LNCAP (cell line): ENCODE measurements at regions not wholly inside any gene's neighbourhood (a gene's known extent, or its start where the extent isn't known, plus 50 kb on each side); places are given as distances from the start of the nearest gene placed in this dataset.

Source experiments
- TF ChIP-seq, protein P1 (sequence below): fragments of 450-650 bp; IDR thresholded peaks from 2 replicates; pipeline ENCODE4 v1.5.1; 2017; ENCODE audit warnings: mild to moderate bottlenecking

DNA sequence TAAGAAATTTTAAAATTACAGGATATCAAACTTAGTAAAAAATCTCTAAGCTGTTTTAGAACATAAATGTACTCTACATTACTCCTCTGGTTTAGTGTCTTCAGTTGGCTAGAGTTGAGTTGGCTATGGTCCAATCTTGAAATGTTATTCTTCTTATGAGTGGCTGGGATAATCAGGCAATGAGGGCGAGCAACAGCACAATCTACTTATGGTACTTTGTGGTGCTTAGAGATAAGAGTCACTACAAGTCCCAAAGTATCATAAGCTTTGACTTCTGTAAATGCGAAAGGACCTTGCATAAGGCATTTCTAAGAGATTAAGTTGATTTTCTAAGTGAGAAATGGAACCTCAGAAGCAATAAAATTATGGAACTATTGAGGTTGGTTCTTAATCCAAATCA is 361.7 kb downstream of the GPD2 start:
- TF ChIP-seq, protein P1, sequence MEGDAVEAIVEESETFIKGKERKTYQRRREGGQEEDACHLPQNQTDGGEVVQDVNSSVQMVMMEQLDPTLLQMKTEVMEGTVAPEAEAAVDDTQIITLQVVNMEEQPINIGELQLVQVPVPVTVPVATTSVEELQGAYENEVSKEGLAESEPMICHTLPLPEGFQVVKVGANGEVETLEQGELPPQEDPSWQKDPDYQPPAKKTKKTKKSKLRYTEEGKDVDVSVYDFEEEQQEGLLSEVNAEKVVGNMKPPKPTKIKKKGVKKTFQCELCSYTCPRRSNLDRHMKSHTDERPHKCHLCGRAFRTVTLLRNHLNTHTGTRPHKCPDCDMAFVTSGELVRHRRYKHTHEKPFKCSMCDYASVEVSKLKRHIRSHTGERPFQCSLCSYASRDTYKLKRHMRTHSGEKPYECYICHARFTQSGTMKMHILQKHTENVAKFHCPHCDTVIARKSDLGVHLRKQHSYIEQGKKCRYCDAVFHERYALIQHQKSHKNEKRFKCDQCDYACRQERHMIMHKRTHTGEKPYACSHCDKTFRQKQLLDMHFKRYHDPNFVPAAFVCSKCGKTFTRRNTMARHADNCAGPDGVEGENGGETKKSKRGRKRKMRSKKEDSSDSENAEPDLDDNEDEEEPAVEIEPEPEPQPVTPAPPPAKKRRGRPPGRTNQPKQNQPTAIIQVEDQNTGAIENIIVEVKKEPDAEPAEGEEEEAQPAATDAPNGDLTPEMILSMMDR = no peak

DNA sequence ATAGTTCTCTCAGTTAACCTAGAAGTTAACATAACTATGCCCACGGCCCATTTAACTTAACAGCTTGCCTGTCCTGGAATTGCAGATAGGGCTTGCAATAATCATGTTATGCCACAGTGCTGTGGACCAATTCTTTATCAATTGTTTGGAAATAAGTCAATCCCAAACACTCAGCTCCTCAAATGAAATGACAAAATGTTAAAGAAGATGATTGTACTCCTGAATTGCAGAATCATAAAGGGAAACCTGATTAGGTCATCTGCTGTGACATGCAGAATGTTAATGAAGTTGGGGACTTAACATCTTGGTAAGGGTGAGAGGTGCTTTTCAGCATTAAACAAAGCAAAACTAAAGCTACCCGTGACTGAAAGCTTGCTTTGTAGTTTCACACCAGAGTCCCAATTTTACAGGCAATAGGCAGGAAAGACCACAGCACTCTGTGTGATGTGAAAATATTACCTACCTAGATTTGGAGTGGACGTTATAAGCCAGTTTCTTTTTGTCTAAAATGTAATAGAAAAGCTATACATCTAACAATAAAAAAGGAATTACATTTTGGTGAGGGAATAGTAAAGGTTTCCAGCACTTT is 364.0 kb downstream of the GPD2 start:
- TF ChIP-seq, protein P1 = no peak

- TF ChIP-seq, protein P1 = no peak
Measured at GRCh38 chr2:156800781-156801361, 364.7 kb downstream of the GPD2 start.

GRCh38 chr2:156803243-156803642 is 367.1 kb downstream of the GPD2 start:
- TF ChIP-seq, protein P1 = no peak

DNA sequence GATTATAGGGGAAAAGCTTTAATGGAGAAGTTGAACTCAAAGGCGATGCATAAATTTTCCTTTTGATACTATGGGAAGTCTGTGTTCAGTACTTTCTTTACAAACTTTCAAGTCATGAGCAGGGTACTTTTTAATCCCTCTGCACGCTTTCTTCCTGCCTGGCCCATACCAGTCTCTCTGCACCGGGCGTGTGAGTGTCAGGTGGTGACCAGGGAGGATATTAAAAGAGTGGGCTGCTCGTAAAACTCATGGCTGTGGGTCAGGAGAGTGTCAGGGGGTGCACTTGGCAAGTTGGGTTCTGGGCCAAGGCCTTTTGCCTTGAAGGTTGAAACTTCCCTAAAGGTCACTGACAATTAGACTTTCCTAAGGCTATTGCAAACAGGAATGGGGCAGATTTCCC is 367.8 kb downstream of the GPD2 start:
- TF ChIP-seq, protein P1 = no peak

GRCh38 chr2:156810094-156810493 is 373.9 kb downstream of the GPD2 start:
- TF ChIP-seq, protein P1 = no peak

- TF ChIP-seq, protein P1 = no peak
Measured at GRCh38 chr2:156812496-156812895, 376.3 kb downstream of the GPD2 start.

DNA sequence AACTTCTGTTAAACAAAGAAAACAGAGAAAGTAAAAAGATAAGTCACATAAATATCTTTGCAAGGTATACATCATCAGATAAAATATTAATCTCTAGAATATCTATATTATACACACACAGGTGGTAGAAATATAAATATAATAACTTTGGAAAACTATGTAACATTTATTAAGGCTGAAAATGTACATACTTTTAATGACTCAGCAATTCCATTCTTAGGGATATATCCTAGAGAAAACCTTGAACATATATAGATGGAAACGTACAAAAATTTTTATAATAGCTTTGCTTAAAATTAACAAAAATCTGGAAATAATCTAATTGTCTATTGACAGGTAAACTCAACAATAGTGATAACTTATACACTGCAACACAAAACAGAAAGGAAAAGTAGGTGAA is 381.3 kb downstream of the GPD2 start:
- TF ChIP-seq, protein P1 = no peak
